ENCODE measurements at regions not wholly inside any gene's neighbourhood (a gene's known extent, or its start where the extent isn't known, plus 50 kb on each side); places are given as distances from the start of the nearest gene placed in this dataset.

DNA sequence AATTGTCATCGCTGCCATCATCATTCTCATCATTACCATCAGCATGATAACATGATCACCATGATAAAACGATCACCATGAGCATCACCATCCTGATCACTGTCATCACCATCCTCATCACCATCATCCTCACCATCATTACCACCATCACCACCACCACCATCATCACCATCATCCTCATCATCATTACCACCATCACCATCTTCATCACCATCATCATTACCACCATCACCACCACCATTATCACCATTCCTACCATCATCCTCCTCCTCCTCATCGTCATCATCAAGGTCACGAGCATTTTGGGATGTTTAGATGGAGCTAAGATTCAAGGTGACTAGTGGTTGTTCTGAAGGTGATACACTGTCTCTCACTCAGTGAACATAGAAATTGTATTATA lies 221.0 kb downstream of the FOXL1 start:
- TF ChIP-seq, protein P1, sequence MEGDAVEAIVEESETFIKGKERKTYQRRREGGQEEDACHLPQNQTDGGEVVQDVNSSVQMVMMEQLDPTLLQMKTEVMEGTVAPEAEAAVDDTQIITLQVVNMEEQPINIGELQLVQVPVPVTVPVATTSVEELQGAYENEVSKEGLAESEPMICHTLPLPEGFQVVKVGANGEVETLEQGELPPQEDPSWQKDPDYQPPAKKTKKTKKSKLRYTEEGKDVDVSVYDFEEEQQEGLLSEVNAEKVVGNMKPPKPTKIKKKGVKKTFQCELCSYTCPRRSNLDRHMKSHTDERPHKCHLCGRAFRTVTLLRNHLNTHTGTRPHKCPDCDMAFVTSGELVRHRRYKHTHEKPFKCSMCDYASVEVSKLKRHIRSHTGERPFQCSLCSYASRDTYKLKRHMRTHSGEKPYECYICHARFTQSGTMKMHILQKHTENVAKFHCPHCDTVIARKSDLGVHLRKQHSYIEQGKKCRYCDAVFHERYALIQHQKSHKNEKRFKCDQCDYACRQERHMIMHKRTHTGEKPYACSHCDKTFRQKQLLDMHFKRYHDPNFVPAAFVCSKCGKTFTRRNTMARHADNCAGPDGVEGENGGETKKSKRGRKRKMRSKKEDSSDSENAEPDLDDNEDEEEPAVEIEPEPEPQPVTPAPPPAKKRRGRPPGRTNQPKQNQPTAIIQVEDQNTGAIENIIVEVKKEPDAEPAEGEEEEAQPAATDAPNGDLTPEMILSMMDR (conservative IDR thresholded peaks at IDR 0.05; ENCODE audit: low read length): no peak
- TF ChIP-seq EZH2phosphoT487 (IDR thresholded peaks at IDR 0.05; ENCODE audit: borderline replicate concordance, low read depth, low read length): no peak

Data from OCI-LY7 (cell line).